HEK293 (cell line): ENCODE measurements at regions not wholly inside any gene's neighbourhood (a gene's known extent, or its start where the extent isn't known, plus 50 kb on each side); places are given as distances from the start of the nearest gene placed in this dataset.

ENCODE experiments used
- BCL11A ChIP-seq: fragments of 450-650 bp; formaldehyde crosslinking; IDR thresholded peaks from 2 replicates; pipeline ENCODE4 v1.5.1; 2016; ENCODE audit warnings: low read depth, missing biosample characterization, missing genetic modification characterization
- CTCF ChIP-seq: fragments of 450-650 bp; formaldehyde crosslinking; IDR thresholded peaks from 2 replicates; pipeline ENCODE4 v1.5.1; 2016; ENCODE audit warnings: missing biosample characterization, missing genetic modification characterization
- GLIS2 ChIP-seq: fragments of 450-650 bp; formaldehyde crosslinking; IDR thresholded peaks from 2 replicates; pipeline ENCODE4 v1.5.1; 2016; ENCODE audit warnings: missing biosample characterization, missing genetic modification characterization
- PRDM10 ChIP-seq: fragments of 450-650 bp; formaldehyde crosslinking; IDR thresholded peaks from 2 replicates; pipeline ENCODE4 v1.5.1; 2016; ENCODE audit warnings: missing biosample characterization, missing genetic modification characterization
- ZBTB11 ChIP-seq: fragments of 450-650 bp; formaldehyde crosslinking; conservative IDR thresholded peaks from 2 replicates; pipeline ENCODE4 v1.5.1; 2016; ENCODE audit warnings: low read depth, missing biosample characterization, missing genetic modification characterization
- ZFHX2 ChIP-seq: fragments of 450-650 bp; formaldehyde crosslinking; conservative IDR thresholded peaks from 2 replicates; pipeline ENCODE4 v1.5.1; 2016; ENCODE audit warnings: missing biosample characterization, missing genetic modification characterization
- ZNF121 ChIP-seq: fragments of 450-650 bp; formaldehyde crosslinking; IDR thresholded peaks from 2 replicates; pipeline ENCODE4 v1.5.1; 2016; ENCODE audit warnings: missing biosample characterization, missing genetic modification characterization
- ZNF202 ChIP-seq: fragments of 450-650 bp; formaldehyde crosslinking; IDR thresholded peaks from 2 replicates; pipeline ENCODE4 v1.5.1; 2016; ENCODE audit warnings: missing biosample characterization, missing genetic modification characterization, borderline replicate concordance
- ZNF423 ChIP-seq: fragments of 450-650 bp; formaldehyde crosslinking; IDR thresholded peaks from 2 replicates; pipeline ENCODE4 v1.5.1; 2016; ENCODE audit warnings: missing biosample characterization, missing genetic modification characterization
- ZNF654 ChIP-seq: fragments of 450-650 bp; formaldehyde crosslinking; IDR thresholded peaks from 2 replicates; pipeline ENCODE4 v1.5.1; 2016; ENCODE audit warnings: low read depth, missing biosample characterization, missing genetic modification characterization
- TF ChIP-seq, protein P1 (sequence below): fragments of 450-650 bp; formaldehyde crosslinking; IDR thresholded peaks from 2 replicates; pipeline ENCODE4 v1.5.1; 2016; ENCODE audit warnings: missing biosample characterization, missing genetic modification characterization, low read depth
- TF ChIP-seq, protein P2 (sequence below): fragments of 450-650 bp; formaldehyde crosslinking; IDR thresholded peaks from 2 replicates; pipeline ENCODE4 v1.5.1; 2017; ENCODE audit warnings: missing biosample characterization, missing genetic modification characterization

DNA sequence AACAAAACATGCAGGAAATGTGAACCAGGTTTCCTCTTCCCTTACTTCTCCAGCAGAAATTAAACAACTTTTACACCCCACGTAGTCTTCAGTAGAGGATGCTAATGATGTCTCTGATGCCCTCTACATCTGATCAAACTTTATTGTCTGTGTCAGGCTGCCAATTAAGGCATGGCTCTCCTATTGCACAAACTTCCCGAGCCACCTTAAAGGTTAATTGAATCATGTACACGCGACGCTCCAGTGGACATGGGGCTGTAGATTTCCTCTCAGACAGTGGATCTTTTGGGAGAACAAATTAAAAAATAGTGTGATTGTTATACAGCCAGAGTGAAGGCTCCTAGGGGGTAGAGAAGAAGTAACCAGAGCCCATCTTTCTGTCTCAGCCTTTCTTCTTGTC is 301.6 kb downstream of the SMAD2 start:
- TF ChIP-seq ZBTB11 (tag by site-specific recombination) (no peak), BCL11A (tag by site-specific recombination) (no peak), ZNF423 (tag by site-specific recombination) (no peak), GLIS2 (tag by site-specific recombination) (no peak), CTCF (tag by site-specific recombination) (no peak), ZNF654 (no peak), PRDM10 (tag by site-specific recombination) (no peak), ZFHX2 (tag by site-specific recombination) (no peak), ZNF121 (tag by site-specific recombination) (no peak), ZNF202 (tag by site-specific recombination) (no peak)
- TF ChIP-seq, protein P1, sequence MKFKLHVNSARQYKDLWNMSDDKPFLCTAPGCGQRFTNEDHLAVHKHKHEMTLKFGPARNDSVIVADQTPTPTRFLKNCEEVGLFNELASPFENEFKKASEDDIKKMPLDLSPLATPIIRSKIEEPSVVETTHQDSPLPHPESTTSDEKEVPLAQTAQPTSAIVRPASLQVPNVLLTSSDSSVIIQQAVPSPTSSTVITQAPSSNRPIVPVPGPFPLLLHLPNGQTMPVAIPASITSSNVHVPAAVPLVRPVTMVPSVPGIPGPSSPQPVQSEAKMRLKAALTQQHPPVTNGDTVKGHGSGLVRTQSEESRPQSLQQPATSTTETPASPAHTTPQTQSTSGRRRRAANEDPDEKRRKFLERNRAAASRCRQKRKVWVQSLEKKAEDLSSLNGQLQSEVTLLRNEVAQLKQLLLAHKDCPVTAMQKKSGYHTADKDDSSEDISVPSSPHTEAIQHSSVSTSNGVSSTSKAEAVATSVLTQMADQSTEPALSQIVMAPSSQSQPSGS (tag by site-specific recombination), result no peak
- TF ChIP-seq, protein P2, sequence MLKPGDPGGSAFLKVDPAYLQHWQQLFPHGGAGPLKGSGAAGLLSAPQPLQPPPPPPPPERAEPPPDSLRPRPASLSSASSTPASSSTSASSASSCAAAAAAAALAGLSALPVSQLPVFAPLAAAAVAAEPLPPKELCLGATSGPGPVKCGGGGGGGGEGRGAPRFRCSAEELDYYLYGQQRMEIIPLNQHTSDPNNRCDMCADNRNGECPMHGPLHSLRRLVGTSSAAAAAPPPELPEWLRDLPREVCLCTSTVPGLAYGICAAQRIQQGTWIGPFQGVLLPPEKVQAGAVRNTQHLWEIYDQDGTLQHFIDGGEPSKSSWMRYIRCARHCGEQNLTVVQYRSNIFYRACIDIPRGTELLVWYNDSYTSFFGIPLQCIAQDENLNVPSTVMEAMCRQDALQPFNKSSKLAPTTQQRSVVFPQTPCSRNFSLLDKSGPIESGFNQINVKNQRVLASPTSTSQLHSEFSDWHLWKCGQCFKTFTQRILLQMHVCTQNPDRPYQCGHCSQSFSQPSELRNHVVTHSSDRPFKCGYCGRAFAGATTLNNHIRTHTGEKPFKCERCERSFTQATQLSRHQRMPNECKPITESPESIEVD, result no peak
